ENCODE measurements at regions not wholly inside any gene's neighbourhood (a gene's known extent, or its start where the extent isn't known, plus 50 kb on each side); places are given as distances from the start of the nearest gene placed in this dataset.

DNA sequence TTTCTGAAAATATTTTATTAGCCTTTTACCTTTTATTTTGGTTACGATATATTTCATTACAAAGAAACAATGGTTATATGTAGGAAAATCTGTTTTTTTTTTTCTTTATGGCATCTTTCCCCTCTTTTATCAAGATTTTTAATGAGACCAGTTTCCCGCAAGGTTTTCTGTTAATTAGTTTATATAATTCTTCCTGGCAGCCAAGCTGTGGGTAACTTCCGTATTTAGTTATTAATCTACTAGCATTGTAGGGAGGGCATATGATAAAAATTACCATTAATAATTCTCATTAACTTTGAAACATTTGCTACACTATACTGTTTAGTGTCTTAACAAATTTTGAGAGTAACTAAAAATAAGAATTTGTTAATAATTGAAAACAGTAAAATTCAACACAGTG is 181.1 kb upstream of the GPRIN3 start:
- Mint-ChIP-seq H3K27ac (ENCODE audit: unreplicated experiment) (no peak overlapping the region), H3K36me3 (ENCODE audit: low read depth) (no peaks in the 10 kb centered on the region), H3K27me3 (ENCODE audit: low read depth) (no peaks in the 10 kb centered on the region), H3K4me1 (ENCODE audit: low read depth) (peaks cover 6% of the 10 kb centered on the region), H3K4me3 (ENCODE audit: unreplicated experiment) (no peak overlapping the region), H3K9me3 (ENCODE audit: low read depth) (no peaks in the 10 kb centered on the region)
- no peak for DNase-seq (ENCODE audit: low spot score)
- TF ChIP-seq, protein P1, sequence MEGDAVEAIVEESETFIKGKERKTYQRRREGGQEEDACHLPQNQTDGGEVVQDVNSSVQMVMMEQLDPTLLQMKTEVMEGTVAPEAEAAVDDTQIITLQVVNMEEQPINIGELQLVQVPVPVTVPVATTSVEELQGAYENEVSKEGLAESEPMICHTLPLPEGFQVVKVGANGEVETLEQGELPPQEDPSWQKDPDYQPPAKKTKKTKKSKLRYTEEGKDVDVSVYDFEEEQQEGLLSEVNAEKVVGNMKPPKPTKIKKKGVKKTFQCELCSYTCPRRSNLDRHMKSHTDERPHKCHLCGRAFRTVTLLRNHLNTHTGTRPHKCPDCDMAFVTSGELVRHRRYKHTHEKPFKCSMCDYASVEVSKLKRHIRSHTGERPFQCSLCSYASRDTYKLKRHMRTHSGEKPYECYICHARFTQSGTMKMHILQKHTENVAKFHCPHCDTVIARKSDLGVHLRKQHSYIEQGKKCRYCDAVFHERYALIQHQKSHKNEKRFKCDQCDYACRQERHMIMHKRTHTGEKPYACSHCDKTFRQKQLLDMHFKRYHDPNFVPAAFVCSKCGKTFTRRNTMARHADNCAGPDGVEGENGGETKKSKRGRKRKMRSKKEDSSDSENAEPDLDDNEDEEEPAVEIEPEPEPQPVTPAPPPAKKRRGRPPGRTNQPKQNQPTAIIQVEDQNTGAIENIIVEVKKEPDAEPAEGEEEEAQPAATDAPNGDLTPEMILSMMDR (IDR thresholded peaks at IDR 0.05) = no peak

DNA sequence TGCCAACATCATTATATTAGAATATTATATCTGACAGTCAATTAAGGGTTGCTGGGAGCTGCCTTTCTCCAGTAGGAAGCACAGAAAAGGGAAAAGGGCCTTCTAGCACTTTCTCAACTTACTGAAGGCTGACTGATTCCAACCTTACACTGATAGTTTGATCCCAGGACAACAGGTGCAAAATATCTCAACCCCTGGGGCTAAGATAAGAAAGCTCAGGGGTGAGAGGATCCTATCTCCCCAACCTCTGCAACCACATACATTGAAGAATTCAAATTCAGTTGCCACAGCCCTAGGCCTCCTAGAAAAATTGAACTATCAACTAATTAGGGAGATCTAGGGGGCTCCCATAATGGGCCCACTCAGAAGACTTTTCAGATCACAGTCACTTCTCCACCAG is 179.1 kb upstream of the GPRIN3 start:
- no peaks in the 10 kb centered on the region for H3K36me3 Mint-ChIP-seq (ENCODE audit: low read depth)
- TF ChIP-seq, protein P1 (IDR thresholded peaks at IDR 0.05) = no peak
- H3K27me3 Mint-ChIP-seq (ENCODE audit: low read depth) = no peaks in the 10 kb centered on the region
- DNase-seq (ENCODE audit: low spot score) = no peak
- H3K27ac Mint-ChIP-seq (ENCODE audit: unreplicated experiment) = no peak overlapping the region
- no peaks in the 10 kb centered on the region for H3K4me1 Mint-ChIP-seq (ENCODE audit: low read depth)
- H3K4me3 Mint-ChIP-seq (ENCODE audit: unreplicated experiment) = no peak overlapping the region
- no peaks in the 10 kb centered on the region for H3K9me3 Mint-ChIP-seq (ENCODE audit: low read depth)

GRCh38 chr4:89486042-89486441 is 178.4 kb upstream of the GPRIN3 start:
- H3K9me3 Mint-ChIP-seq (ENCODE audit: low read depth) = no peaks in the 10 kb centered on the region
- DNase-seq (ENCODE audit: low spot score) = no peak

DNA sequence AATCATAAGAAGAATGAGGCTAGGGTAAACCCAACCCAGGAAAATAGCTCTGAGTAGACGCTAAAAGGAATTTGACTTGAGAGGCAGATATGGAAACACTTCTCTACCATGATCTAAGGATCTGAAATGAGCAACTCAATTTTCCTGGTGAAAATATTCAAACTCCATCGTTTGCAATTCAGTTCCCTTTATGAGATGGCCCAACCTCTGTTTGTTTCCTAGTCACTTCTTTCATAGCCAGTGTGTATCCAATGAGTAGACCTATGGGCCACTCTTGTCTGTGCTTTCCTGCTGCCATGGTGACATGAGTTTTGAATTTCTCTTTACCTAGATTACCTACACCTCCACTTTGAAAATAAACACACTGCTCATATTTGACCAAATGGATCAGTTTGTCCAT is 176.2 kb upstream of the GPRIN3 start:
- H3K27ac Mint-ChIP-seq (ENCODE audit: unreplicated experiment) = no peak overlapping the region
- H3K9me3 Mint-ChIP-seq (ENCODE audit: low read depth) = peaks cover 14% of the 10 kb centered on the region
- no peaks in the 10 kb centered on the region for H3K36me3 Mint-ChIP-seq (ENCODE audit: low read depth)
- H3K27me3 Mint-ChIP-seq (ENCODE audit: low read depth) = peaks cover 5% of the 10 kb centered on the region
- TF ChIP-seq, protein P1 (IDR thresholded peaks at IDR 0.05) = no peak
- DNase-seq (ENCODE audit: low spot score) = no peak
- no peak overlapping the region for H3K4me3 Mint-ChIP-seq (ENCODE audit: unreplicated experiment)
- no peaks in the 10 kb centered on the region for H3K4me1 Mint-ChIP-seq (ENCODE audit: low read depth)

More at GRCh38 chr4:89486042-89486441, 178.4 kb upstream of the GPRIN3 start:
- Mint-ChIP-seq H3K4me1 (ENCODE audit: low read depth) (no peaks in the 10 kb centered on the region), H3K36me3 (ENCODE audit: low read depth) (no peaks in the 10 kb centered on the region), H3K27ac (ENCODE audit: unreplicated experiment) (no peak overlapping the region), H3K27me3 (ENCODE audit: low read depth) (no peaks in the 10 kb centered on the region), H3K4me3 (ENCODE audit: unreplicated experiment) (no peak overlapping the region)
- TF ChIP-seq, protein P1 (IDR thresholded peaks at IDR 0.05) = peak; percentile 74

DNA sequence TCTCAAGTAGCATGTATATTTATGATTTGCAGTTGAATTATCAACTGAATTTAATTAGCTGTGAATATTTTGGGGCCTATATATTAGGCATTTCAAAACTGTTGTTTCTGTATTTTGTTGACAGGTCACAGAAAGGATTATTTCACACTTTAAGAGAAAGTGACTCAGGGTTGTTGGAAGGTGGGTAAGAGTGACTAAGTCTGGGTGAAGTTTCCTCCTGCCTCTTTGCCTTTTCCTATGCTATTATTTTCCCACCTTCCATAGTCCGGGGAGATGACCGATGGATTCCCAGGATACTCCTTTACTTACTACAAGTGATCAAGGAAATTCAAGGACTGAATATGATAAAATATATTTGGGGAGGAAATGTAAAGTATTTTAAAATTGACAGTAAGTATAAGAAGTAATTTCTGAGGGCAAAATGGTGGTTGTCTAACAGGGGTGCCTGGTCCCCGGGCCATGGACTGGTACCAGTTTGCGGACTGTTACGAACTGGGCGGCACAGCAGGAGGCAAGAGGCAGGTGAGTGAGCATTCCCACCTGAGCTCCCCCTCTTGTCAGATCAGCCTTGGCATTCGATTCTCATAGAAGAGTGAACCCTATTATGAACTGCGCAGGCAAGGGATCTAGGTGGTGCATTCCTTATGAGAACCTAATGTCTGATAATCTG is 175.5 kb upstream of the GPRIN3 start:
- Mint-ChIP-seq H3K4me3 (ENCODE audit: unreplicated experiment) (no peak overlapping the region), H3K27ac (ENCODE audit: unreplicated experiment) (no peak overlapping the region), H3K4me1 (ENCODE audit: low read depth) (no peaks in the 10 kb centered on the region), H3K9me3 (ENCODE audit: low read depth) (peaks cover 14% of the 10 kb centered on the region), H3K36me3 (ENCODE audit: low read depth) (no peaks in the 10 kb centered on the region), H3K27me3 (ENCODE audit: low read depth) (peaks cover 5% of the 10 kb centered on the region)
- TF ChIP-seq, protein P1 (IDR thresholded peaks at IDR 0.05) = no peak
- no peak for DNase-seq (ENCODE audit: low spot score)
